Naive thymus-derived CD4-positive, alpha-beta T cell (primary cell): ENCODE measurements at regions not wholly inside any gene's neighbourhood (a gene's known extent, or its start where the extent isn't known, plus 50 kb on each side); places are given as distances from the start of the nearest gene placed in this dataset.
"Not testable (repeated sequence)": the region's sequence is repeated elsewhere in the genome, so short reads cannot be mapped to it uniquely, and the experiment has no call there.

Experiments used
- ATAC-seq: fragments of 150-1000 bp; cut with Tn5 transposase; 2 replicates; pipeline ENCODE4 v1.10.0; 2021; ENCODE audit warnings: mild to moderate bottlenecking, moderate library complexity
- CTCF ChIA-PET: fragments of 350-600 bp; sonication (Branson Sonifier 250); formaldehyde crosslinking; loops from one replicate; lab custom pipeline; 2021; ENCODE audit warnings: antibody characterized with exemption; lab: Charles Lee
- POLR2A ChIA-PET: fragments of 350-600 bp; sonication (Branson Sonifier 250); formaldehyde crosslinking; loops from one replicate; lab custom pipeline; 2021; ENCODE audit warnings: antibody characterized with exemption, inconsistent platforms; lab: Charles Lee
- DNase-seq, 9 donors: peaks; one replicate each; pipeline versions ENCODE4 v3.0.0 to v3.0.0-alpha.2; 2020 to 2022; ENCODE audit warnings: mixed read lengths in 1 of 9
- H3K27ac ChIP-seq: one replicate; pipeline ENCODE4 v1.7.0; 2013; ENCODE audit warnings: mild to moderate bottlenecking, low read depth, low read length, moderate library complexity
- H3K27me3 ChIP-seq, 2 donors: one replicate each; pipeline ENCODE4 v1.7.0; 2013; ENCODE audit warnings: low read length in 2 of 2, mild to moderate bottlenecking in 2 of 2, moderate library complexity in 2 of 2; ENCODE audit not compliant: control insufficient read depth in 2 of 2, insufficient read depth in 2 of 2
- H3K36me3 ChIP-seq, 3 experiments: 1 replicate in 2 of 3; 2 replicates in 1 of 3; pipeline ENCODE4 v1.7.0; 2013; ENCODE audit warnings: low read length in 3 of 3, mild to moderate bottlenecking in 3 of 3, moderate library complexity in 1 of 3; ENCODE audit not compliant: insufficient read depth in 3 of 3, control insufficient read depth in 2 of 3
- H3K4me1 ChIP-seq, 2 donors: one replicate each; pipeline ENCODE4 v1.7.0; 2013; ENCODE audit warnings: low read length in 2 of 2, mild to moderate bottlenecking in 2 of 2, moderate library complexity in 1 of 2; ENCODE audit not compliant: control insufficient read depth in 2 of 2, insufficient read depth in 2 of 2
- H3K4me3 ChIP-seq: 2 replicates; pipeline ENCODE4 v1.7.0; 2013; ENCODE audit warnings: mild to moderate bottlenecking, low read length
- H3K9me3 ChIP-seq, 3 experiments: 1 replicate in 2 of 3; 2 replicates in 1 of 3; pipeline ENCODE4 v1.7.0; 2013; ENCODE audit warnings: low read length in 3 of 3; ENCODE audit not compliant: control insufficient read depth in 2 of 3
- H3K27ac Mint-ChIP-seq, 9 donors: one replicate each; pipeline ENCODE4 v1.8.0; 2020 to 2022; ENCODE audit warnings: mixed read lengths in 9 of 9, mild to moderate bottlenecking in 8 of 9, moderate library complexity in 5 of 9, inconsistent platforms in 2 of 9
- H3K27me3 Mint-ChIP-seq, 5 donors: one replicate each; pipeline ENCODE4 v1.8.0; 2021 to 2022; ENCODE audit warnings: mixed read lengths in 5 of 5, mild to moderate bottlenecking in 1 of 5
- H3K36me3 Mint-ChIP-seq, 5 donors: one replicate each; pipeline ENCODE4 v1.8.0; 2020 to 2022; ENCODE audit warnings: mixed read lengths in 5 of 5, mild to moderate bottlenecking in 3 of 5, inconsistent platforms in 1 of 5
- H3K4me1 Mint-ChIP-seq, 7 donors: one replicate each; pipeline ENCODE4 v1.8.0; 2020 to 2022; ENCODE audit warnings: mixed read lengths in 7 of 7, mild to moderate bottlenecking in 3 of 7, inconsistent platforms in 1 of 7
- H3K4me3 Mint-ChIP-seq, 10 donors: one replicate each; pipeline ENCODE4 v1.8.0; 2020 to 2022; ENCODE audit warnings: mild to moderate bottlenecking in 10 of 10, mixed read lengths in 10 of 10, moderate library complexity in 6 of 10, inconsistent platforms in 2 of 10
- H3K9me3 Mint-ChIP-seq, 11 donors: one replicate each; pipeline ENCODE4 v1.8.0; 2020 to 2022; ENCODE audit warnings: mixed read lengths in 11 of 11, mild to moderate bottlenecking in 4 of 11, inconsistent platforms in 1 of 11, moderate library complexity in 1 of 11
- intact Hi-C, 2 donors: fragments of 100-400 bp; cut with micrococcal nuclease; formaldehyde crosslinking; loops; one replicate each; pipeline ENCODE4 v1.15.1; 2023

GRCh38 chr5:169531631-169532030 lies 51.9 kb upstream of the SPDL1 start:
- Histone ChIP-seq H3K36me3 (no peaks in the 10 kb centered on the region), H3K4me1 (no peaks in the 10 kb centered on the region), H3K27ac (no peak overlapping the region), H3K9me3 (no peaks in the 10 kb centered on the region), H3K4me3 (no peak overlapping the region), H3K27me3 (no peaks in the 10 kb centered on the region)
- DNase-seq (no peak), ATAC-seq (no peak)
- H3K9me3 Mint-ChIP-seq = peaks cover 0 to 4% (median 2%) of the 10 kb centered on the region in 11 donors
- no peak overlapping the region for H3K27ac Mint-ChIP-seq
- ChIA-PET CTCF (no interaction called here), POLR2A (no interaction called here)
- H3K27me3 Mint-ChIP-seq = peaks cover 30 to 60% (median 41%) of the 10 kb centered on the region in 5 donors
- H3K4me3 Mint-ChIP-seq = no peak overlapping the region
- intact Hi-C loops = no loop called here
- no peaks in the 10 kb centered on the region for H3K36me3 Mint-ChIP-seq
- no peaks in the 10 kb centered on the region for H3K4me1 Mint-ChIP-seq

GRCh38 chr5:169527863-169528262 lies 55.7 kb upstream of the SPDL1 start:
- H3K27me3 Mint-ChIP-seq = peaks cover 21 to 67% (median 54%) of the 10 kb centered on the region in 5 donors
- Histone ChIP-seq H3K36me3 (no peaks in the 10 kb centered on the region), H3K4me1 (no peaks in the 10 kb centered on the region), H3K27me3 (no peaks in the 10 kb centered on the region), H3K4me3 (no peak overlapping the region), H3K9me3 (no peaks in the 10 kb centered on the region), H3K27ac (no peak overlapping the region)
- H3K4me1 Mint-ChIP-seq = peaks cover 0 to under 1% (median 0%) of the 10 kb centered on the region in 7 donors
- ATAC-seq = no peak
- CTCF ChIA-PET = no interaction called here
- H3K4me3 Mint-ChIP-seq = no peak overlapping the region
- DNase-seq = no peak
- peaks cover 0 to 4% (median 0%) of the 10 kb centered on the region in 11 donors for H3K9me3 Mint-ChIP-seq
- intact Hi-C loops = no loop called here
- no peaks in the 10 kb centered on the region for H3K36me3 Mint-ChIP-seq
- no peak overlapping the region for H3K27ac Mint-ChIP-seq
- POLR2A ChIA-PET = no interaction called here

GRCh38 chr5:169527066-169527465 lies 56.5 kb upstream of the SPDL1 start:
- peaks cover 0 to 2% (median 0%) of the 10 kb centered on the region in 7 donors for H3K4me1 Mint-ChIP-seq
- H3K9me3 Mint-ChIP-seq = peaks cover 0 to 2% (median 0%) of the 10 kb centered on the region in 11 donors
- H3K9me3 ChIP-seq = no peaks in the 10 kb centered on the region
- no peak for ATAC-seq
- no peaks in the 10 kb centered on the region for H3K36me3 ChIP-seq
- H3K4me3 Mint-ChIP-seq = no peak overlapping the region
- intact Hi-C loops = no loop called here
- H3K27me3 ChIP-seq = no peaks in the 10 kb centered on the region
- ChIA-PET POLR2A (no interaction called here), CTCF (no interaction called here)
- DNase-seq = no peak
- H3K27me3 Mint-ChIP-seq = peaks cover 21 to 66% (median 57%) of the 10 kb centered on the region in 5 donors
- H3K4me3 ChIP-seq = no peak overlapping the region
- H3K4me1 ChIP-seq = no peaks in the 10 kb centered on the region
- no peaks in the 10 kb centered on the region for H3K36me3 Mint-ChIP-seq
- no peak overlapping the region for H3K27ac ChIP-seq
- no peak overlapping the region for H3K27ac Mint-ChIP-seq

GRCh38 chr5:169522851-169523250 lies 60.7 kb upstream of the SPDL1 start:
- peaks cover 0 to 7% (median 0%) of the 10 kb centered on the region in 5 donors for H3K36me3 Mint-ChIP-seq
- DNase-seq = no peak
- H3K9me3 Mint-ChIP-seq = peaks cover 0 to 14% (median 8%) of the 10 kb centered on the region in 11 donors
- Histone ChIP-seq H3K27me3 (peaks cover 0 to 5% of the 10 kb centered on the region in 2 donors), H3K27ac (no peak overlapping the region), H3K36me3 (no peaks in the 10 kb centered on the region), H3K4me3 (no peak overlapping the region), H3K9me3 (no peaks in the 10 kb centered on the region), H3K4me1 (no peaks in the 10 kb centered on the region)
- CTCF ChIA-PET = no interaction called here
- peaks cover 12 to 49% (median 46%) of the 10 kb centered on the region in 5 donors for H3K27me3 Mint-ChIP-seq
- no peak for ATAC-seq
- H3K4me1 Mint-ChIP-seq = peaks cover 0 to 2% (median 0%) of the 10 kb centered on the region in 7 donors
- POLR2A ChIA-PET = no interaction called here
- H3K4me3 Mint-ChIP-seq = no peak overlapping the region
- intact Hi-C loops = no loop called here
- H3K27ac Mint-ChIP-seq = no peak overlapping the region

- Histone ChIP-seq H3K4me1 (no peaks in the 10 kb centered on the region), H3K27me3 (peaks cover 0 to 5% of the 10 kb centered on the region in 2 donors), H3K4me3 (no peak overlapping the region), H3K9me3 (no peaks in the 10 kb centered on the region), H3K36me3 (no peaks in the 10 kb centered on the region), H3K27ac (no peak overlapping the region)
- Mint-ChIP-seq H3K4me3 (no peak overlapping the region), H3K36me3 (peaks cover 0 to 8% (median 0%) of the 10 kb centered on the region in 5 donors), H3K4me1 (peaks cover 0 to 2% (median 0%) of the 10 kb centered on the region in 7 donors), H3K27me3 (peaks cover 9 to 47% (median 36%) of the 10 kb centered on the region in 5 donors), H3K27ac (no peak overlapping the region), H3K9me3 (peaks cover 0 to 22% (median 13%) of the 10 kb centered on the region in 11 donors)
- no peak for DNase-seq
- intact Hi-C loops = no loop called here
- ATAC-seq = no peak
- POLR2A ChIA-PET = no interaction called here
- CTCF ChIA-PET = interaction anchor here (0.7 kb wide), 1 partner anchor 11 kb away, joined by 3 read pairs; no protein-coding TSS in a partner anchor
Observed at GRCh38 chr5:169521366-169521983, 62.1 kb upstream of the SPDL1 start.

- Histone ChIP-seq H3K9me3 (no peaks in the 10 kb centered on the region), H3K36me3 (no peaks in the 10 kb centered on the region), H3K4me1 (no peaks in the 10 kb centered on the region), H3K27me3 (peaks cover 0 to 5% of the 10 kb centered on the region in 2 donors), H3K27ac (no peak overlapping the region), H3K4me3 (no peak overlapping the region)
- Mint-ChIP-seq H3K27me3 (peaks cover 9 to 44% (median 32%) of the 10 kb centered on the region in 5 donors), H3K4me1 (peaks cover 0 to 2% (median 0%) of the 10 kb centered on the region in 7 donors), H3K36me3 (peaks cover 0 to 8% (median 0%) of the 10 kb centered on the region in 5 donors), H3K9me3 (peaks cover 0 to 23% (median 13%) of the 10 kb centered on the region in 11 donors), H3K27ac (no peak overlapping the region), H3K4me3 (no peak overlapping the region)
- ATAC-seq (no peak), DNase-seq (no peak)
- CTCF ChIA-PET = no interaction called here
- intact Hi-C loops = no loop called here
- POLR2A ChIA-PET = no interaction called here
Observed at GRCh38 chr5:169519358-169519757, 64.2 kb upstream of the SPDL1 start.

GRCh38 chr5:169518779-169519178 lies 64.8 kb upstream of the SPDL1 start:
- DNase-seq, H3K4me3 Mint-ChIP-seq, ATAC-seq, H3K27ac ChIP-seq, H3K36me3 ChIP-seq, H3K36me3 Mint-ChIP-seq, intact Hi-C loops, CTCF ChIA-PET, POLR2A ChIA-PET, H3K4me1 ChIP-seq, H3K27ac Mint-ChIP-seq, H3K4me3 ChIP-seq, H3K4me1 Mint-ChIP-seq, H3K27me3 ChIP-seq, H3K9me3 ChIP-seq: not testable (repeated sequence)
- H3K27me3 Mint-ChIP-seq = peaks cover 8 to 38% (median 29%) of the 10 kb centered on the region in 5 donors
- H3K9me3 Mint-ChIP-seq = peaks cover 0 to 23% (median 13%) of the 10 kb centered on the region in 11 donors
